GM21423 (cell line): ENCODE measurements at regions not wholly inside any gene's neighbourhood (a gene's known extent, or its start where the extent isn't known, plus 50 kb on each side); places are given as distances from the start of the nearest gene placed in this dataset.

Experiments
- ATAC-seq: cut with Tn5 transposase; IDR thresholded peaks from one replicate; pipeline ENCODE4 v1.9.1; 2021; ENCODE audit warnings: mild to moderate bottlenecking, moderate library complexity; ENCODE audit not compliant: unreplicated experiment

- no peak for ATAC-seq
Measured at GRCh38 chr5:74174366-74174765, 466.2 kb downstream of the ENC1 start.

- ATAC-seq, result no peak
Measured at GRCh38 chr5:74173665-74174064, 466.9 kb downstream of the ENC1 start.

- ATAC-seq, result no peak
Measured at GRCh38 chr5:74173241-74173640, 467.3 kb downstream of the ENC1 start.

GRCh38 chr5:74169701-74170100 is 470.8 kb downstream of the ENC1 start:
- no peak for ATAC-seq

- ATAC-seq, result no peak
Measured at GRCh38 chr5:74167930-74168315, 472.6 kb downstream of the ENC1 start.

- ATAC-seq, result no peak
Measured at GRCh38 chr5:74167206-74167929, 473.2 kb downstream of the ENC1 start.

GRCh38 chr5:74166064-74166463 is 474.5 kb downstream of the ENC1 start:
- no peak for ATAC-seq

GRCh38 chr5:74164725-74165235 is 475.7 kb downstream of the ENC1 start:
- ATAC-seq, result no peak

GRCh38 chr5:74162524-74162923 is 478.0 kb downstream of the ENC1 start:
- ATAC-seq, result no peak

GRCh38 chr5:74161170-74161569 is 479.4 kb downstream of the ENC1 start:
- ATAC-seq, result no peak

- no peak for ATAC-seq
Measured at GRCh38 chr5:74156728-74157383, 483.7 kb downstream of the ENC1 start.

GRCh38 chr5:74155501-74155900 is 485.0 kb downstream of the ENC1 start:
- no peak for ATAC-seq

GRCh38 chr5:74154526-74154925 is 486.0 kb downstream of the ENC1 start:
- ATAC-seq, result no peak

- ATAC-seq, result no peak
Measured at GRCh38 chr5:74153255-74153790, 487.2 kb downstream of the ENC1 start.

- ATAC-seq, result no peak
Measured at GRCh38 chr5:74152625-74153254, 487.8 kb downstream of the ENC1 start.

GRCh38 chr5:74152136-74152535 is 488.4 kb downstream of the ENC1 start:
- ATAC-seq, result no peak

- no peak for ATAC-seq
Measured at GRCh38 chr5:74149395-74149794, 491.1 kb downstream of the ENC1 start.

GRCh38 chr5:74148321-74148720 is 492.2 kb downstream of the ENC1 start:
- no peak for ATAC-seq

- ATAC-seq, result no peak
Measured at GRCh38 chr5:74146796-74147195, 493.7 kb downstream of the ENC1 start.

- ATAC-seq, result no peak
Measured at GRCh38 chr5:74145951-74146350, 494.6 kb downstream of the ENC1 start.

- ATAC-seq, result no peak
Measured at GRCh38 chr5:74143721-74144330, 496.7 kb downstream of the ENC1 start.
